Neutrophil (primary cell): ENCODE measurements at regions not wholly inside any gene's neighbourhood (a gene's known extent, or its start where the extent isn't known, plus 50 kb on each side); places are given as distances from the start of the nearest gene placed in this dataset.

ENCODE experiments used
- H3K27ac ChIP-seq: fragments of 200-600 bp; sonication (generic); 2 replicates; pipeline ENCODE4 v1.5.1; 2016; ENCODE audit warnings: mild to moderate bottlenecking, moderate library complexity
- H3K27me3 ChIP-seq: fragments of 200-600 bp; sonication (generic); 2 replicates; pipeline ENCODE4 v1.6.0; 2016; ENCODE audit warnings: mild to moderate bottlenecking
- H3K36me3 ChIP-seq: fragments of 200-600 bp; sonication (generic); 2 replicates; pipeline ENCODE4 v1.5.1; 2017
- H3K4me1 ChIP-seq, 2 experiments: fragments of 200-600 bp in 1 of 2; sonication (generic) in 1 of 2; 1 replicate in 1 of 2; 2 replicates in 1 of 2; pipeline versions ENCODE4 v1.5.1 to v1.6.1; 2013 to 2016; ENCODE audit warnings: low read depth in 1 of 2, low read length in 1 of 2, mild to moderate bottlenecking in 1 of 2, moderate library complexity in 1 of 2; ENCODE audit not compliant: control insufficient read depth in 1 of 2, insufficient read depth in 1 of 2
- H3K4me3 ChIP-seq, 2 experiments: fragments of 200-600 bp in 1 of 2; sonication (generic) in 1 of 2; 1 replicate in 1 of 2; 2 replicates in 1 of 2; pipeline ENCODE4 v1.5.1; 2013 to 2016; ENCODE audit warnings: low read depth in 1 of 2, low read length in 1 of 2, mild to moderate bottlenecking in 1 of 2, moderate library complexity in 1 of 2
- H3K9me3 ChIP-seq: fragments of 200-600 bp; sonication (generic); 2 replicates; pipeline ENCODE4 v1.5.1; 2016
- TF ChIP-seq, protein P1 (sequence below): fragments of 200-600 bp; sonication (generic); IDR thresholded peaks from 2 replicates; pipeline ENCODE4 v1.5.1; 2016; ENCODE audit warnings: antibody characterized with exemption

DNA sequence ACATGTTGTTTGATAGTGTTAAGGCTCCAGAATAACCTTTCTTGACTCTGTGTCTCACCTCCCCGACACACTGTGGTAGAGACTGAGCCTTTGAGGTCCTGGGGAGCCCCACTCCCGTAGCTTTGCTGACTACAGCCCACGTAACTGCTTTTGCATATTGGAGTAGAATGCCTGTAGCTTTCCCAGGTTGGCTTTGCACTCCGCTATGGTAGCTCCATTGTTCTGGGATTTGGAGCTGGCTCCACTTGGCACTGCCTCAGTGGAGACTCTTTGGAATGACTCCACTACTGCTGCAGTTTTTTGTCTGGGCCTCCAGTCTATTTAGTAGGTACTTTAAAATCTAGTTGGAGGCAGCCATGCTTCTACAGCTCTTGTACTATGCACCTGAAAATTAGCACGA, 56.2 kb upstream of the ANXA1 start:
- Histone ChIP-seq H3K4me1 (no peaks in the 10 kb centered on the region), H3K36me3 (no peaks in the 10 kb centered on the region), H3K9me3 (no peaks in the 10 kb centered on the region), H3K4me3 (no peak overlapping the region), H3K27ac (no peak overlapping the region), H3K27me3 (no peaks in the 10 kb centered on the region)
- TF ChIP-seq, protein P1, sequence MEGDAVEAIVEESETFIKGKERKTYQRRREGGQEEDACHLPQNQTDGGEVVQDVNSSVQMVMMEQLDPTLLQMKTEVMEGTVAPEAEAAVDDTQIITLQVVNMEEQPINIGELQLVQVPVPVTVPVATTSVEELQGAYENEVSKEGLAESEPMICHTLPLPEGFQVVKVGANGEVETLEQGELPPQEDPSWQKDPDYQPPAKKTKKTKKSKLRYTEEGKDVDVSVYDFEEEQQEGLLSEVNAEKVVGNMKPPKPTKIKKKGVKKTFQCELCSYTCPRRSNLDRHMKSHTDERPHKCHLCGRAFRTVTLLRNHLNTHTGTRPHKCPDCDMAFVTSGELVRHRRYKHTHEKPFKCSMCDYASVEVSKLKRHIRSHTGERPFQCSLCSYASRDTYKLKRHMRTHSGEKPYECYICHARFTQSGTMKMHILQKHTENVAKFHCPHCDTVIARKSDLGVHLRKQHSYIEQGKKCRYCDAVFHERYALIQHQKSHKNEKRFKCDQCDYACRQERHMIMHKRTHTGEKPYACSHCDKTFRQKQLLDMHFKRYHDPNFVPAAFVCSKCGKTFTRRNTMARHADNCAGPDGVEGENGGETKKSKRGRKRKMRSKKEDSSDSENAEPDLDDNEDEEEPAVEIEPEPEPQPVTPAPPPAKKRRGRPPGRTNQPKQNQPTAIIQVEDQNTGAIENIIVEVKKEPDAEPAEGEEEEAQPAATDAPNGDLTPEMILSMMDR, result no peak

DNA sequence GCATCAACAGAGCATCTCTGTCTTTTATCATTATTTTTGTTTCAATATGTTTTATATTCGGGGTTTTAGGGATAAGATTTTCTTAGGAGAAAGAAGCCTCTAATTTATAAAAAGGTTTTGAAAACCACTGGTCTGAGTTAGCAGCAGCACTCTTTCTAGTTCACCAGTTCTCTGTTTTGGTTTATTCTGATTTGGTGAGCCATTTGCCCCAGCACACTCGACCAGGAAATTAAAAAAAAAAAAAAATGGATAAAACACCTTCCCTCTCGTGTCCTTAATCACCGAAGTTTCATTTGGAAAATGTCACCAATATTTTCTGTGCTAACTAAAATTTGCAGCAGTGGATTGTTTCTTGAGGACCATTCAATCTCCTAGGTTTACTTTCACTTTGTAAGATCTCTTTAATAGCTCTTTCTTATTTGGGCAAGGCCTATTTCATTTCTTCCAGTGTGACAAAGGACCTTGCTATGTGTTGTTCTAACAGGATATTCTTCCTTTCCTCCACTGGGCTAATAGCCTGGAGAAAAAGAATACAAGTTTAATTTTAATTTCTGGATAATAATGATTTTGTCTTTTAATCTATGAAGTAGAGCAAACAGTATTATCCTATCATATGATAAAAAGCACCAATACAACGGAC, 57.8 kb upstream of the ANXA1 start:
- Histone ChIP-seq H3K4me3 (no peak overlapping the region), H3K36me3 (no peaks in the 10 kb centered on the region), H3K4me1 (no peaks in the 10 kb centered on the region), H3K27ac (no peak overlapping the region), H3K27me3 (no peaks in the 10 kb centered on the region), H3K9me3 (no peaks in the 10 kb centered on the region)
- TF ChIP-seq, protein P1, result no peak

DNA sequence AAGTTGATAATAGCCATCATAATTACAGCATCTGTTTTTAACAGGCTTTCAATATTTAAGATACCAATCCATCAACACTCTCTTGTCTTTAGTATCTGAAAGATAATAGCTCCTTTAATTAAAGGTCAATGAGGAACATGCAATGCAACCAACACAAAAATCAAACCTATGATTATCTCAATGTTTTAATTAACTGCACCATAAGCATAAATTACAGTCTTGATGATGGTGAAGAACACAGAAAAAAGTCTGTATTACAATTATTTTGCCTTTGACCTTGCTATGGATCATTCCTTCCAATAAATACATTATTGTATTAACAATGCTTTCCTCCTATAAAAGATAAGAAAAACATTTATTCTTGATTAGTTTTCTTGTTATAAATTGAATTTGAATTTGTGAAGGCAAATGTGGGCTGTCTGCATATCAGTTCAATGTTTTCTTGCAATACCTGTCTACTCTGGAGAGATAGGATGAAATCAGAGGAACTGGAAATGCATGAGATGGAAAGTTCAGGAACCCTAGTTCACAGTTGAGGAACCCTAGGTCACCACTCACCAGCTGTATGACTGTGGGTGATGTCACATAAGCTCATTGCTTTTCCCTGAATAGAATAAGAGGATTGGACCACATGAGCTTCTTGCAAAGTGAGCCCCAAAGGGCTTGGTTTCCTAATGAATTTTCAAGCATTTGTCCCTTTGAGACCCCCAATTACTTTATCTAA, 58.5 kb upstream of the ANXA1 start:
- Histone ChIP-seq H3K27me3 (no peaks in the 10 kb centered on the region), H3K9me3 (no peaks in the 10 kb centered on the region), H3K36me3 (no peaks in the 10 kb centered on the region), H3K4me1 (no peaks in the 10 kb centered on the region), H3K4me3 (no peak overlapping the region), H3K27ac (no peak overlapping the region)
- TF ChIP-seq, protein P1, result no peak

DNA sequence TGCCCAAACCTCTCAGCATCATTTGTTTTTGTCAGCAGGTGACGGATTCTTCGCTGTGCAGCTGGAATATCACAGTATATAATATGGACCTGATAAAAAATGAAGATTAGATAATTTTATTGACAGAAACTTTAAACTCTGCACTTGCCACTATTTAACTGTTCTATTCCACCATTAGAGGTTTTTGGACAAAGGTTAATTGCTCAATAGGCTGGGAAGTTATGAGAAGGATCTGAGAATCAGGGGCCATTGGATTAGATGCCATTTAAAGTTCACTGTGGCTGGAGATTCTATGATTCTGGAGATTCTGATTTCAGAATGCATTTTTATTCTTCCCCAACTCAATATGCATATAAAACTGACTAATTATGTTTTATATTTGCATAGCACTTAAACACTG, 59.8 kb upstream of the ANXA1 start:
- H3K4me3 ChIP-seq, result no peak overlapping the region
- no peaks in the 10 kb centered on the region for H3K36me3 ChIP-seq
- H3K27ac ChIP-seq, result no peak overlapping the region
- TF ChIP-seq, protein P1, result no peak
- no peaks in the 10 kb centered on the region for H3K27me3 ChIP-seq
- H3K4me1 ChIP-seq, result no peaks in the 10 kb centered on the region
- no peaks in the 10 kb centered on the region for H3K9me3 ChIP-seq

GRCh38 chr9:73090214-73090613, 61.5 kb upstream of the ANXA1 start:
- TF ChIP-seq, protein P1, result no peak

More at GRCh38 chr9:73090214-73090613, 61.5 kb upstream of the ANXA1 start:
- Histone ChIP-seq H3K4me3 (no peak overlapping the region), H3K4me1 (no peaks in the 10 kb centered on the region), H3K9me3 (no peaks in the 10 kb centered on the region), H3K27ac (no peak overlapping the region), H3K36me3 (no peaks in the 10 kb centered on the region), H3K27me3 (no peaks in the 10 kb centered on the region)
